Renal cortical epithelial cell (primary cell): ENCODE measurements at regions not wholly inside any gene's neighbourhood (a gene's known extent, or its start where the extent isn't known, plus 50 kb on each side); places are given as distances from the start of the nearest gene placed in this dataset.
"Not testable (repeated sequence)": the region's sequence is repeated elsewhere in the genome, so short reads cannot be mapped to it uniquely, and the experiment has no call there.

Experiments
- DNase-seq: peaks from one replicate; pipeline ENCODE4 v3.0.0-alpha.2; 2011; ENCODE audit warnings: low read depth

GRCh38 chr16:15204571-15204970 lies 110.5 kb upstream of the RRN3 start:
- DNase-seq, result not testable (repeated sequence)

- not testable (repeated sequence) for DNase-seq
Measured at GRCh38 chr16:15192813-15193212, 98.7 kb upstream of the RRN3 start.

GRCh38 chr16:15192197-15192596 lies 98.1 kb upstream of the RRN3 start:
- DNase-seq, result not testable (repeated sequence)

- not testable (repeated sequence) for DNase-seq
Measured at GRCh38 chr16:15189478-15189877, 95.4 kb upstream of the RRN3 start.
